SU-DHL-6 (cell line): ENCODE measurements at regions not wholly inside any gene's neighbourhood (a gene's known extent, or its start where the extent isn't known, plus 50 kb on each side); places are given as distances from the start of the nearest gene placed in this dataset.

Experiments used
- CTCF ChIP-seq: fragments of 200-600 bp; sonication (generic); IDR thresholded peaks from one replicate; pipeline ENCODE4 v1.5.1; 2017; ENCODE audit warnings: antibody characterized with exemption, mild to moderate bottlenecking, low read length, moderate library complexity; ENCODE audit not compliant: insufficient read depth, poor library complexity, severe bottlenecking
- EZH2phosphoT487 ChIP-seq: fragments of 200-600 bp; sonication (generic), shearing (Covaris generic); conservative IDR thresholded peaks from 2 replicates; pipeline ENCODE4 v1.6.1; 2018; ENCODE audit warnings: mild to moderate bottlenecking, antibody characterized with exemption, low read length, moderate library complexity, mixed read lengths

GRCh38 chr5:5971203-5971602, 407.1 kb downstream of the MED10 start:
- no peak for TF ChIP-seq CTCF
- TF ChIP-seq EZH2phosphoT487 = no peak
